Activated B cell treated with CpG ODN at 0.5 μM for 24 hours (primary cell): ENCODE measurements at regions not wholly inside any gene's neighbourhood (a gene's known extent, or its start where the extent isn't known, plus 50 kb on each side); places are given as distances from the start of the nearest gene placed in this dataset.

Experiments
- ATAC-seq: fragments of 200-7000 bp; cut with Tn5 transposase; one replicate; pipeline ENCODE4 v1.10.0; 2021; ENCODE audit warnings: low read depth, mild to moderate bottlenecking, moderate library complexity
- CTCF ChIA-PET: fragments of 350-600 bp; sonication (Branson Sonifier 250); formaldehyde crosslinking; loops from one replicate; lab custom pipeline; 2021; ENCODE audit warnings: antibody characterized with exemption; lab: Charles Lee
- POLR2A ChIA-PET: fragments of 350-600 bp; sonication (Branson Sonifier 250); formaldehyde crosslinking; loops from one replicate; lab custom pipeline; 2021; ENCODE audit warnings: antibody characterized with exemption; lab: Charles Lee
- DNase-seq: peaks from one replicate; pipeline ENCODE4 v3.0.0; 2022
- H3K27ac Mint-ChIP-seq: one replicate; pipeline ENCODE4 v1.8.0; 2020; ENCODE audit warnings: mixed read lengths
- H3K27me3 Mint-ChIP-seq: one replicate; pipeline ENCODE4 v1.8.0; 2021; ENCODE audit warnings: mixed read lengths
- H3K36me3 Mint-ChIP-seq: one replicate; pipeline ENCODE4 v1.8.0; 2021; ENCODE audit warnings: low read depth, mixed read lengths
- H3K4me1 Mint-ChIP-seq: one replicate; pipeline ENCODE4 v1.8.0; 2021; ENCODE audit warnings: mixed read lengths
- H3K4me3 Mint-ChIP-seq: one replicate; pipeline ENCODE4 v1.8.0; 2020; ENCODE audit warnings: mild to moderate bottlenecking, mixed read lengths
- H3K9me3 Mint-ChIP-seq: one replicate; pipeline ENCODE4 v1.8.0; 2020; ENCODE audit warnings: mixed read lengths
- CTCF ChIP-seq: fragments of 200-600 bp; IDR thresholded peaks from one replicate; pipeline ENCODE4 v1.8.0; 2022; ENCODE audit warnings: antibody characterized with exemption, mild to moderate bottlenecking
- intact Hi-C: fragments of 100-400 bp; cut with micrococcal nuclease; formaldehyde crosslinking; loops from one replicate; pipeline ENCODE4 v1.15.1; 2024

- ChIA-PET CTCF (no interaction called here), POLR2A (no interaction called here)
- ATAC-seq (no peak), DNase-seq (no peak)
- Mint-ChIP-seq H3K9me3 (peaks cover 10% of the 10 kb centered on the region), H3K36me3 (no peaks in the 10 kb centered on the region), H3K27me3 (peaks cover 11% of the 10 kb centered on the region), H3K4me3 (no peak overlapping the region), H3K27ac (no peak overlapping the region), H3K4me1 (no peaks in the 10 kb centered on the region)
- intact Hi-C loops = no loop called here
- TF ChIP-seq CTCF = no peak
Observed at GRCh38 chr5:159632866-159633265, 283.4 kb upstream of the ADRA1B start.

DNA sequence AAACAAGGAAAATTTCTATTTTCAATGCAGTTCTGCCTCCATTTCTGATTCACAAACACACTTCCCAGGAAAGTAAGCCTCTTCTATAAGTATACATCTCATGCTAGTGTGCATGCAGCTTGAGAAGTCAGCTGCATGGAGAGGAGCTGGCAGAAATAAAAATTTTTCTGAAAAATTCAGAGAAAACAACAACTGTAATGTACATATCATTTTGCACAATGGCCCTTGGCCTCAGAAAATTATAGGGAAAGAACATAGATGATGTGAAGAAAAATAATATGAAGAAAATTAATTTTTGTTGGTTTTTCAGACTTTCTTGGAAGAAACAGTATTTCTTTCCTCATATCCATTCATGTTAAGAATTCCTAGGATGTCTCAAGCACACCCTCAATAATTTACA is 277.8 kb upstream of the ADRA1B start:
- Mint-ChIP-seq H3K36me3 (no peaks in the 10 kb centered on the region), H3K4me1 (no peaks in the 10 kb centered on the region), H3K27me3 (peaks cover 7% of the 10 kb centered on the region), H3K27ac (no peak overlapping the region), H3K4me3 (no peak overlapping the region), H3K9me3 (peaks cover 10% of the 10 kb centered on the region)
- no peak for DNase-seq
- POLR2A ChIA-PET = interaction anchor here (0.6 kb wide), 1 partner anchor 1766 kb away, joined by 6 read pairs; no protein-coding TSS in a partner anchor
- TF ChIP-seq CTCF = no peak
- ATAC-seq = no peak
- intact Hi-C loops = no loop called here
- CTCF ChIA-PET = no interaction called here

GRCh38 chr5:159638954-159639559 is 277.2 kb upstream of the ADRA1B start:
- DNase-seq = no peak
- no peak for TF ChIP-seq CTCF
- Mint-ChIP-seq H3K27ac (no peak overlapping the region), H3K27me3 (peaks cover 7% of the 10 kb centered on the region), H3K36me3 (no peaks in the 10 kb centered on the region), H3K4me1 (no peaks in the 10 kb centered on the region), H3K4me3 (no peak overlapping the region), H3K9me3 (peaks cover 10% of the 10 kb centered on the region)
- ChIA-PET CTCF (no interaction called here), POLR2A (no interaction called here)
- no peak for ATAC-seq
- intact Hi-C loops = no loop called here

GRCh38 chr5:159639590-159639989 is 276.7 kb upstream of the ADRA1B start:
- Mint-ChIP-seq H3K9me3 (peaks cover 10% of the 10 kb centered on the region), H3K27ac (no peak overlapping the region), H3K4me1 (no peaks in the 10 kb centered on the region), H3K36me3 (no peaks in the 10 kb centered on the region), H3K27me3 (peaks cover 7% of the 10 kb centered on the region), H3K4me3 (no peak overlapping the region)
- no peak for TF ChIP-seq CTCF
- DNase-seq (no peak), ATAC-seq (no peak)
- intact Hi-C loops = no loop called here
- CTCF ChIA-PET = no interaction called here
- POLR2A ChIA-PET = no interaction called here

GRCh38 chr5:159640446-159640845 is 275.8 kb upstream of the ADRA1B start:
- Mint-ChIP-seq H3K27me3 (peaks cover 5% of the 10 kb centered on the region), H3K4me1 (no peaks in the 10 kb centered on the region), H3K4me3 (no peak overlapping the region), H3K36me3 (no peaks in the 10 kb centered on the region), H3K27ac (no peak overlapping the region), H3K9me3 (peaks cover 10% of the 10 kb centered on the region)
- TF ChIP-seq CTCF = no peak
- DNase-seq (no peak), ATAC-seq (no peak)
- CTCF ChIA-PET = no interaction called here
- POLR2A ChIA-PET = no interaction called here
- intact Hi-C loops = no loop called here
